MCF 10A (cell line): ENCODE measurements at regions not wholly inside any gene's neighbourhood (a gene's known extent, or its start where the extent isn't known, plus 50 kb on each side); places are given as distances from the start of the nearest gene placed in this dataset.
A peak's percentile ranks its signal among the peaks of the same experiment; 100 is the strongest.

Experiments
- BruUV-seq: library from RNA; stranded (reverse); fragments of 400-500 nt; replicated peaks from 2 replicates; lab custom pipeline; 2021; lab: Mats Ljungman, UMichigan
- CTCF ChIA-PET: fragments of 300-600 bp; sonication (Branson Sonifier 250); formaldehyde crosslinking; extraction: SDS; loops from one replicate; lab custom pipeline; 2021; ENCODE audit warnings: antibody characterized with exemption, inconsistent platforms; lab: Yijun Ruan, JAX
- POLR2A ChIA-PET: fragments of 300-600, 350-650 bp; sonication (Branson Sonifier 250); formaldehyde crosslinking; extraction: SDS; loops from one replicate; lab custom pipeline; 2020; ENCODE audit warnings: antibody characterized with exemption, inconsistent platforms; lab: Yijun Ruan, JAX
- DNase-seq: peaks from one replicate; pipeline ENCODE4 v3.0.0-alpha.2; 2018; ENCODE audit not compliant: unreplicated experiment
- H3K27ac Mint-ChIP-seq: one replicate; pipeline ENCODE4 v1.8.0; 2022; ENCODE audit warnings: mild to moderate bottlenecking, low read depth, mixed read lengths; ENCODE audit not compliant: unreplicated experiment
- H3K27me3 Mint-ChIP-seq: one replicate; pipeline ENCODE4 v1.8.0; 2022; ENCODE audit warnings: mixed read lengths; ENCODE audit not compliant: insufficient read depth, unreplicated experiment
- H3K36me3 Mint-ChIP-seq: one replicate; pipeline ENCODE4 v1.8.0; 2022; ENCODE audit warnings: mild to moderate bottlenecking, moderate library complexity, mixed read lengths; ENCODE audit not compliant: insufficient read depth, unreplicated experiment
- H3K4me1 Mint-ChIP-seq: one replicate; pipeline ENCODE4 v1.8.0; 2022; ENCODE audit warnings: mixed read lengths; ENCODE audit not compliant: insufficient read depth, unreplicated experiment
- H3K4me3 Mint-ChIP-seq: one replicate; pipeline ENCODE4 v1.8.0; 2022; ENCODE audit warnings: mild to moderate bottlenecking, moderate library complexity, mixed read lengths; ENCODE audit not compliant: unreplicated experiment
- H3K9me3 Mint-ChIP-seq: one replicate; pipeline ENCODE4 v1.8.0; 2022; ENCODE audit warnings: mixed read lengths; ENCODE audit not compliant: unreplicated experiment
- intact Hi-C: fragments of 100-400 bp; cut with micrococcal nuclease; formaldehyde crosslinking; loops from 2 replicates; pipeline ENCODE4 v1.14.1; 2022
- TF ChIP-seq, protein P1 (sequence below): fragments of 200-600 bp; IDR thresholded peaks from one replicate; pipeline ENCODE4 v1.8.0; 2022; ENCODE audit warnings: antibody characterized with exemption, mild to moderate bottlenecking; ENCODE audit not compliant: unreplicated experiment

DNA sequence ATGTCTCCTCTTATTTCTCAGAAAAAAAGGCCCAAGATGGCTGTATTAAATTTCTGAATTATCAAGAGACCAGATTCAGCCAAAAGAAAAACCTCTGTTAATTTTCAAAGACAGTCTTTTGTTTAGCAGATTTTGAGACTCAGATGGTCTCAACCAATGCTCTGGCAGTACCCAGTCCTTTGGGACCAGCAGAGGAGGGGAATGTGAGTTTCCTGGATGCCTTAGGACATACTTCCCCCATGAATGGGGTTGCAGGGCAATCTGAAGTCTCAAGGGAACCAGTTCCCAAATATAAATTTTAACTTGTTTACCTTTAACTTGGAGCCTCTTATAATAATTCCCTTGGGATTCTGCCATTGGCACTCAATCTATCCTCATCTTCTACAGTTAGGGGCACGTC, 107.8 kb upstream of the ZNF521 start:
- CTCF ChIA-PET = interaction anchor here (0.7 kb wide), 1 partner anchor 324 kb away, joined by 3 read pairs; no protein-coding TSS in a partner anchor
- H3K27me3 Mint-ChIP-seq = no peaks in the 10 kb centered on the region
- no peak overlapping the region for H3K27ac Mint-ChIP-seq
- peaks cover 25% of the 10 kb centered on the region for H3K9me3 Mint-ChIP-seq
- no TSS peak for BruUV-seq
- TF ChIP-seq, protein P1, sequence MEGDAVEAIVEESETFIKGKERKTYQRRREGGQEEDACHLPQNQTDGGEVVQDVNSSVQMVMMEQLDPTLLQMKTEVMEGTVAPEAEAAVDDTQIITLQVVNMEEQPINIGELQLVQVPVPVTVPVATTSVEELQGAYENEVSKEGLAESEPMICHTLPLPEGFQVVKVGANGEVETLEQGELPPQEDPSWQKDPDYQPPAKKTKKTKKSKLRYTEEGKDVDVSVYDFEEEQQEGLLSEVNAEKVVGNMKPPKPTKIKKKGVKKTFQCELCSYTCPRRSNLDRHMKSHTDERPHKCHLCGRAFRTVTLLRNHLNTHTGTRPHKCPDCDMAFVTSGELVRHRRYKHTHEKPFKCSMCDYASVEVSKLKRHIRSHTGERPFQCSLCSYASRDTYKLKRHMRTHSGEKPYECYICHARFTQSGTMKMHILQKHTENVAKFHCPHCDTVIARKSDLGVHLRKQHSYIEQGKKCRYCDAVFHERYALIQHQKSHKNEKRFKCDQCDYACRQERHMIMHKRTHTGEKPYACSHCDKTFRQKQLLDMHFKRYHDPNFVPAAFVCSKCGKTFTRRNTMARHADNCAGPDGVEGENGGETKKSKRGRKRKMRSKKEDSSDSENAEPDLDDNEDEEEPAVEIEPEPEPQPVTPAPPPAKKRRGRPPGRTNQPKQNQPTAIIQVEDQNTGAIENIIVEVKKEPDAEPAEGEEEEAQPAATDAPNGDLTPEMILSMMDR = no peak
- no peak for DNase-seq
- no peak overlapping the region for H3K4me3 Mint-ChIP-seq
- H3K4me1 Mint-ChIP-seq = no peaks in the 10 kb centered on the region
- POLR2A ChIA-PET = no interaction called here
- intact Hi-C loops = no loop called here
- no peaks in the 10 kb centered on the region for H3K36me3 Mint-ChIP-seq

DNA sequence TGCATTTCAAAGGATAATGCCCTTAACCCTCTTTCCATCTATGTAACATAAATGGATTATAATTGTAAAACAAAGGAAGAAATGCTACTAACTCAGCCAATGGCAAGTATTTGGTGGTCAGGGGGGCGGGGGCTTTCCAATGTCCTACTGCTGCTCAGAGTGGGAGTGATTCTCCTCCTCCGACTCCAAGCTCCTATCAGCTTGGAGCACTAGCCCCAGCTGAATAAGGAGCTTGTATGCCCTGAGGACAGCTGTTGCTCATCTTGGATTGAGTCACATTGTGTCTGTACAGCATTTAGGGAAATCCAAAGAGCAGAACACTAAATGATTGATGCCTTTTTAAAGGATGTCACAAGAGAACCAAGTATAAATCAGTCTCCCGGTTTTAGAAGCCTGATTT, 105.6 kb upstream of the ZNF521 start:
- intact Hi-C loops = no loop called here
- peaks cover 24% of the 10 kb centered on the region for H3K9me3 Mint-ChIP-seq
- ChIA-PET CTCF (no interaction called here), POLR2A (no interaction called here)
- BruUV-seq = no TSS peak
- TF ChIP-seq, protein P1 = no peak
- H3K4me3 Mint-ChIP-seq = no peak overlapping the region
- H3K27me3 Mint-ChIP-seq = no peaks in the 10 kb centered on the region
- H3K36me3 Mint-ChIP-seq = no peaks in the 10 kb centered on the region
- DNase-seq = peak; percentile 16
- H3K27ac Mint-ChIP-seq = no peak overlapping the region
- H3K4me1 Mint-ChIP-seq = no peaks in the 10 kb centered on the region

DNA sequence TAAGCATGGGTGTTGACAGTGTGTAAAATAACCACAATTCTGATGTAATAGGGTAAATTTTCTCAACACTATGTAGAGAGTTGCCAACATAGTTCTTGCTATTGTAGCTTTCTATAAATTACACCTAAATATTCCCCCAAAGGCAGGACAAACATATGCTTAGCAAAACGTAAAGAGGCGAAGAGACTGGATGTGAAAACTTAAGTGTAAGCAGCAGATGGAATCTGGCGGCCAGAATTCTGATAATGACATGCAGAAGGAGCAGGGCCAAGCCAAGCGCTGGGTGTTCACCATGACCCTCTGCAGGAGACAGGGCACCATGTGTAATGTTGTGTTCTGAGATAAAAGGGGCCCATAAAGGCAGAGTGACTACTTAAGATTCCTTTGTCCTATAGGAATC, 105.2 kb upstream of the ZNF521 start:
- Mint-ChIP-seq H3K36me3 (no peaks in the 10 kb centered on the region), H3K27me3 (no peaks in the 10 kb centered on the region), H3K4me1 (no peaks in the 10 kb centered on the region), H3K27ac (no peak overlapping the region), H3K4me3 (no peak overlapping the region), H3K9me3 (peaks cover 20% of the 10 kb centered on the region)
- ChIA-PET CTCF (no interaction called here), POLR2A (no interaction called here)
- no TSS peak for BruUV-seq
- no peak for DNase-seq
- intact Hi-C loops = no loop called here
- TF ChIP-seq, protein P1 = no peak

DNA sequence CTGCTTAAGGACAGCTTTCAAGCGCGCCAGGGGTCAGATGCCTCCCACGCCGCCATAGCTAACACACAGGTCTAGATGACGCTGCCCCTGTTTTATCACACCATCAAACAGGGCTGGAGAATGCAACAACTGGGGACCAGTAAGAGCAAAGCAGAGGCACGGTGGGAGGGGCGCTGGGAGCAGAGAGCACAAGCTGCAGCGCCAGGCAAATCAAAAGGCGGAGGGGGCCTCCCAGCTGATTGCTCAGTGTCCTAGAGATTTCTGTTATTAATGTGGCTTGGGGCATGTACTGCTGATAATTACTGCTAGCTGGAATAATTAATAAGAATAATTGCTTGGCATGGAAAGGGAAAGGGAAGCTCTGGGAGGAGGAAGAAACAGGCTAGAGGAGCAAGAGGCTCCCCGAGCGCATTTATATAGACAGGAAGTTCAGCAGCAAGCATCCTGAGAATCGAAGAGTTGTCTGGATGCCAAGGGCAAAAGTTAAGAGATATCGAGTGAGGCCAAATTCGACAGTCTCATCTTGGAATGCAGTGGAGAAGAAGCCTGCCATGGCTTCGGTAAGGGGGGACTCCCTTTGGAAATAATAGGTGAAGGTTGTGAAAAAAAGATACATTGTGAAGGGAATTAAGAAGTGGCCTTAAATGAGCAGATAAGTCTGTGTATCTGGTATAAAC, 104.5 kb upstream of the ZNF521 start:
- no TSS peak for BruUV-seq
- DNase-seq = no peak
- Mint-ChIP-seq H3K4me1 (no peaks in the 10 kb centered on the region), H3K27ac (no peak overlapping the region), H3K27me3 (no peaks in the 10 kb centered on the region), H3K36me3 (no peaks in the 10 kb centered on the region), H3K4me3 (no peak overlapping the region), H3K9me3 (peaks cover 25% of the 10 kb centered on the region)
- CTCF ChIA-PET = no interaction called here
- intact Hi-C loops = no loop called here
- POLR2A ChIA-PET = no interaction called here
- TF ChIP-seq, protein P1 = no peak
